PC-9 (cell line): ENCODE measurements at regions not wholly inside any gene's neighbourhood (a gene's known extent, or its start where the extent isn't known, plus 50 kb on each side); places are given as distances from the start of the nearest gene placed in this dataset.

Experiments
- BruUV-seq: library from RNA; stranded (reverse); fragments of 400-500 nt; replicated peaks from 2 replicates; lab custom pipeline; 2021; lab: Mats Ljungman, UMichigan
- CTCF ChIA-PET: fragments of 300-600 bp; sonication (Branson Sonifier 250); formaldehyde crosslinking; loops from one replicate; lab custom pipeline; 2022; ENCODE audit warnings: antibody characterized with exemption; lab: Charles Lee
- POLR2A ChIA-PET: fragments of 300-600 bp; sonication (Branson Sonifier 250); formaldehyde crosslinking; loops from one replicate; lab custom pipeline; 2022; ENCODE audit warnings: antibody characterized with exemption; ENCODE audit not compliant: unreplicated experiment; lab: Charles Lee
- DNase-seq, 2 experiments: peaks; one replicate each; pipeline versions ENCODE4 v3.0.0 to v3.0.0-alpha.2; 2015 to 2022; ENCODE audit warnings: mixed read lengths in 1 of 2
- H2AFZ ChIP-seq: fragments of 200-600 bp; sonication (generic); 2 replicates; pipeline ENCODE4 v1.8.1; 2017; ENCODE audit warnings: antibody characterized with exemption
- H3F3A ChIP-seq: fragments of 200-600 bp; sonication (generic); 2 replicates; pipeline ENCODE4 v1.8.1; 2017; ENCODE audit warnings: antibody characterized with exemption, mild to moderate bottlenecking, low read depth; ENCODE audit not compliant: insufficient read depth
- H3K27ac ChIP-seq: fragments of 200-600 bp; sonication (generic); 2 replicates; pipeline ENCODE4 v1.6.1; 2016; ENCODE audit warnings: mixed run types
- H3K27me3 ChIP-seq: fragments of 200-600 bp; sonication (generic); 2 replicates; pipeline ENCODE4 v1.6.1; 2016; ENCODE audit warnings: low read depth, mixed run types; ENCODE audit not compliant: insufficient read depth
- H3K36me3 ChIP-seq: fragments of 200-600 bp; sonication (generic); 2 replicates; pipeline ENCODE4 v1.6.1; 2016; ENCODE audit warnings: low read depth, mixed run types
- H3K4me1 ChIP-seq: fragments of 200-600 bp; sonication (generic); replicated peaks from 2 replicates; pipeline ENCODE4 v1.6.1; 2016; ENCODE audit warnings: mixed run types; ENCODE audit not compliant: insufficient read depth
- H3K4me2 ChIP-seq: fragments of 200-600 bp; sonication (generic); 2 replicates; pipeline ENCODE4 v1.6.1; 2017; ENCODE audit warnings: mixed run types
- H3K4me3 ChIP-seq: fragments of 200-600 bp; sonication (generic); 2 replicates; pipeline ENCODE4 v1.6.1; 2016; ENCODE audit warnings: mixed run types
- H3K79me2 ChIP-seq: fragments of 200-600 bp; sonication (generic); 2 replicates; pipeline ENCODE4 v1.6.1; 2017; ENCODE audit warnings: low read depth, mixed run types
- H3K9me2 ChIP-seq: fragments of 200-600 bp; sonication (generic); 2 replicates; pipeline ENCODE4 v1.8.1; 2017; ENCODE audit warnings: mild to moderate bottlenecking; ENCODE audit not compliant: insufficient read depth
- H3K9me3 ChIP-seq: fragments of 200-600 bp; sonication (generic); 2 replicates; pipeline ENCODE4 v1.8.1; 2016; ENCODE audit warnings: low read depth; ENCODE audit not compliant: insufficient read depth
- H4K20me1 ChIP-seq: fragments of 200-600 bp; sonication (generic); 2 replicates; pipeline ENCODE4 v1.8.1; 2017; ENCODE audit not compliant: insufficient read depth
- CTCF ChIP-seq: fragments of 200-600 bp; sonication (generic); conservative IDR thresholded peaks from 2 replicates; pipeline ENCODE4 v1.6.1; 2017; ENCODE audit warnings: mixed run types, antibody characterized with exemption, mild to moderate bottlenecking, moderate library complexity
- EZH2 ChIP-seq: fragments of 200-600 bp; sonication (generic); IDR thresholded peaks from 2 replicates; pipeline ENCODE4 v1.8.0; 2017; ENCODE audit warnings: antibody characterized with exemption, low read depth
- intact Hi-C: fragments of 100-400 bp; cut with micrococcal nuclease; formaldehyde crosslinking; loops from one replicate; pipeline ENCODE4 v1.10.0; 2022; ENCODE audit not compliant: unreplicated experiment

- Histone ChIP-seq H3K79me2 (no peaks in the 10 kb centered on the region), H4K20me1 (no peaks in the 10 kb centered on the region), H3K4me2 (no peak overlapping the region), H3K27ac (no peak overlapping the region), H3F3A (no peaks in the 10 kb centered on the region), H3K9me2 (no peaks in the 10 kb centered on the region), H2AFZ (no peak overlapping the region), H3K4me3 (no peak overlapping the region), H3K9me3 (no peaks in the 10 kb centered on the region), H3K4me1 (no peaks in the 10 kb centered on the region), H3K36me3 (no peaks in the 10 kb centered on the region), H3K27me3 (no peaks in the 10 kb centered on the region)
- CTCF ChIA-PET: no interaction called here
- TF ChIP-seq CTCF: no peak
- no peak for TF ChIP-seq EZH2
- no peak for DNase-seq
- intact Hi-C loops: no loop called here
- POLR2A ChIA-PET: no interaction called here
- BruUV-seq: no TSS peak
Observed at GRCh38 chr5:126000507-126000906, 422.7 kb upstream of the GRAMD2B start.

DNA sequence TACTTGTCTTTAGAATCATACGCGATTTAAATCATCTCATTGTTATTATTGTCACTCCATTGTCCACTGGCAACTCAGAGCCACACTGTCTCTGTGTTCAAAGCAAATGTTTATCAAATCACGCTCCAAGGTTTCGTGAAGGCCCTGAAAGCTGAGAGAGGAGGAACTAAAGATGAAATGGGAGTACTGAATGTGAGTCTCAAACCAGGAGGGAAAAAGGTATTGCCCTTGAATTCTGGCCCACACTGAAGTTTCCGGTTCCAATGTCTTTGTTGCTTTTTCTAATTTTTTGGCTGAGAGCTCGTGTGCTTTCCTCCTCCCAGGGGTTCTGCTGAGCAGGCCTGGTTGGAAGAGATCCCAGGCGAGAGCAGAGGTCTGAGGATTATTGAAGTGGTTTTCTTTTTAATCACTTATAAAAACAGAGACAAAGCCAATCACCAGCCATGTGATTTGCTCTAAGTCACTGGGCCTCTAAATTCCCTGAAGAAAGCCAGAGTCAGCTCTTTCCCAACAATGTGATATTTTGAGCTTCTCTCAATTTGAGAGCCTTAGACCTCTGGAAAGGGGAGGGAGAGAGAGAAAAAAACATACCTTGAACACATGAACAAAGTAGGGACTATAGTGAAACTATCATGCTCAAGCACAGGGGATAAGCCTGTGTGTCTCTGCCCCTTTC, 420.8 kb upstream of the GRAMD2B start:
- CTCF ChIA-PET: no interaction called here
- H3K4me2 ChIP-seq: no peak overlapping the region

GRCh38 chr5:126003309-126003708, 419.9 kb upstream of the GRAMD2B start:
- CTCF ChIA-PET: no interaction called here
- Histone ChIP-seq H2AFZ (no peak overlapping the region), H3K36me3 (no peaks in the 10 kb centered on the region), H4K20me1 (no peaks in the 10 kb centered on the region), H3K4me1 (no peaks in the 10 kb centered on the region), H3K27ac (no peak overlapping the region), H3K27me3 (no peaks in the 10 kb centered on the region), H3K9me2 (no peaks in the 10 kb centered on the region), H3K4me2 (no peak overlapping the region), H3F3A (no peaks in the 10 kb centered on the region), H3K4me3 (no peak overlapping the region), H3K9me3 (no peaks in the 10 kb centered on the region), H3K79me2 (no peaks in the 10 kb centered on the region)
- BruUV-seq: no TSS peak
- POLR2A ChIA-PET: no interaction called here
- intact Hi-C loops: no loop called here
- TF ChIP-seq EZH2 (no peak), CTCF (no peak)
- no peak for DNase-seq

More for the DNA sequence above, 420.8 kb upstream of the GRAMD2B start:
- TF ChIP-seq CTCF: no peak
- Histone ChIP-seq H3K36me3 (no peaks in the 10 kb centered on the region), H3K27me3 (no peaks in the 10 kb centered on the region), H2AFZ (no peak overlapping the region), H3K79me2 (no peaks in the 10 kb centered on the region), H3K9me3 (no peaks in the 10 kb centered on the region), H3K9me2 (no peaks in the 10 kb centered on the region), H4K20me1 (no peaks in the 10 kb centered on the region), H3K27ac (no peak overlapping the region), H3F3A (no peaks in the 10 kb centered on the region), H3K4me1 (no peaks in the 10 kb centered on the region), H3K4me3 (no peak overlapping the region)
- POLR2A ChIA-PET: no interaction called here
- BruUV-seq: no TSS peak
- no peak for DNase-seq
- intact Hi-C loops: no loop called here
